Vagina (tissue), 2 donors: ENCODE measurements at regions not wholly inside any gene's neighbourhood (a gene's known extent, or its start where the extent isn't known, plus 50 kb on each side); places are given as distances from the start of the nearest gene placed in this dataset.

Experiments used
- POLR2A ChIP-seq, 2 donors: fragments of 450-650 bp; IDR thresholded peaks; one replicate each; pipeline ENCODE4 v1.6.1; 2017; ENCODE audit warnings: antibody characterized with exemption in 2 of 2, mild to moderate bottlenecking in 2 of 2, moderate library complexity in 2 of 2
- TF ChIP-seq, protein P1 (sequence below), 3 experiments: fragments of 450-650 bp in 2 of 3; fragments of 200-600 bp in 1 of 3; sonication (generic) in 1 of 3; IDR thresholded peaks; one replicate each; pipeline ENCODE4 v1.5.1; 2017 to 2019; ENCODE audit warnings: antibody characterized with exemption in 3 of 3, mild to moderate bottlenecking in 2 of 3, moderate library complexity in 2 of 3

DNA sequence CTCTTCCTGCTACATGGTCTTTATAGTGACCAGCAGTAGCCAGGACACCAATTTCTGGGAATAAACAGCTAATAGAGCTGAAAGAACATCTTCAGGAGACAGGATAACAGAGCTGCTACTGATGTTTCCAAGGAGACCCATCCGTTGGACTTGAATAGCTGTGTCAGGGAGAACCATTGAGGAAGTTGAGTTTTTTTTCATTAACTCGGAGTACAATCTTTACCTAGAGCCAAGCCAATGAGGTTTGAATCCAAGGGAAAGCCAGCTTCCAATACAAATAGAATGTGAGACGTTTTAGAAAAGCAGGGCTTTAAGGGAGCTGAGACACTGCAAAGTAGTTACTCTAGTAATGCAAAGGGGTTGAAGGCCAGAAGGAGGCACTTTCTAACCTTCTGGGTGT, 136.1 kb upstream of the FRMD6 start:
- TF ChIP-seq, protein P1, sequence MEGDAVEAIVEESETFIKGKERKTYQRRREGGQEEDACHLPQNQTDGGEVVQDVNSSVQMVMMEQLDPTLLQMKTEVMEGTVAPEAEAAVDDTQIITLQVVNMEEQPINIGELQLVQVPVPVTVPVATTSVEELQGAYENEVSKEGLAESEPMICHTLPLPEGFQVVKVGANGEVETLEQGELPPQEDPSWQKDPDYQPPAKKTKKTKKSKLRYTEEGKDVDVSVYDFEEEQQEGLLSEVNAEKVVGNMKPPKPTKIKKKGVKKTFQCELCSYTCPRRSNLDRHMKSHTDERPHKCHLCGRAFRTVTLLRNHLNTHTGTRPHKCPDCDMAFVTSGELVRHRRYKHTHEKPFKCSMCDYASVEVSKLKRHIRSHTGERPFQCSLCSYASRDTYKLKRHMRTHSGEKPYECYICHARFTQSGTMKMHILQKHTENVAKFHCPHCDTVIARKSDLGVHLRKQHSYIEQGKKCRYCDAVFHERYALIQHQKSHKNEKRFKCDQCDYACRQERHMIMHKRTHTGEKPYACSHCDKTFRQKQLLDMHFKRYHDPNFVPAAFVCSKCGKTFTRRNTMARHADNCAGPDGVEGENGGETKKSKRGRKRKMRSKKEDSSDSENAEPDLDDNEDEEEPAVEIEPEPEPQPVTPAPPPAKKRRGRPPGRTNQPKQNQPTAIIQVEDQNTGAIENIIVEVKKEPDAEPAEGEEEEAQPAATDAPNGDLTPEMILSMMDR (IDR thresholded peaks at IDR 0.05): no peak
- no peak for TF ChIP-seq POLR2A (IDR thresholded peaks at IDR 0.05)
